Uterus (tissue), 2 donors: ENCODE measurements at regions not wholly inside any gene's neighbourhood (a gene's known extent, or its start where the extent isn't known, plus 50 kb on each side); places are given as distances from the start of the nearest gene placed in this dataset.

Experiments
- CTCF ChIP-seq, 4 experiments: fragments of 200-600 bp in 2 of 4; fragments of 450-650 bp in 2 of 4; sonication (generic) in 2 of 4; IDR thresholded peaks; one replicate each; pipeline ENCODE4 v1.5.1; 2016 to 2019; ENCODE audit warnings: antibody characterized with exemption in 4 of 4, mild to moderate bottlenecking in 2 of 4, moderate library complexity in 1 of 4
- POLR2A ChIP-seq, 2 donors: fragments of 450-650 bp; IDR thresholded peaks; one replicate each; pipeline ENCODE4 v1.6.1; 2016; ENCODE audit warnings: antibody characterized with exemption in 2 of 2, mild to moderate bottlenecking in 1 of 2, moderate library complexity in 1 of 2

- no peak for TF ChIP-seq CTCF (IDR thresholded peaks at IDR 0.05)
- TF ChIP-seq POLR2A (IDR thresholded peaks at IDR 0.05) = no peak
Observed at GRCh38 chr1:244269169-244269568, 182.5 kb downstream of the ADSS2 start.
